Adipocyte (in vitro differentiated cells): ENCODE measurements at regions not wholly inside any gene's neighbourhood (a gene's known extent, or its start where the extent isn't known, plus 50 kb on each side); places are given as distances from the start of the nearest gene placed in this dataset.

Source experiments
- DNase-seq: peaks from one replicate; pipeline ENCODE4 v3.0.0-alpha.2; 2015; ENCODE audit warnings: low read depth
- H3K27me3 ChIP-seq: replicated peaks from 2 replicates; pipeline ENCODE4 v1.7.0; 2013; ENCODE audit warnings: mild to moderate bottlenecking, low read length, moderate library complexity; ENCODE audit not compliant: control insufficient read depth, insufficient read depth
- H3K36me3 ChIP-seq: 2 replicates; pipeline ENCODE4 v1.7.0; 2013; ENCODE audit warnings: low read length, mild to moderate bottlenecking, moderate library complexity; ENCODE audit not compliant: control insufficient read depth, insufficient read depth, severe bottlenecking
- H3K4me1 ChIP-seq: 2 replicates; pipeline ENCODE4 v1.7.0; 2013; ENCODE audit warnings: mild to moderate bottlenecking, low read length, moderate library complexity; ENCODE audit not compliant: control insufficient read depth, insufficient read depth
- H3K4me3 ChIP-seq: 2 replicates; pipeline ENCODE4 v1.7.0; 2013; ENCODE audit warnings: mild to moderate bottlenecking, low read length, moderate library complexity
- H3K9ac ChIP-seq: 2 replicates; pipeline ENCODE4 v1.7.0; 2013; ENCODE audit warnings: mild to moderate bottlenecking, low read length, moderate library complexity
- H3K9me3 ChIP-seq: 2 replicates; pipeline ENCODE4 v1.7.0; 2013; ENCODE audit warnings: mild to moderate bottlenecking, low read length, moderate library complexity; ENCODE audit not compliant: control insufficient read depth

GRCh38 chr10:6746782-6747181, 166.7 kb upstream of the PRKCQ start:
- H3K4me1 ChIP-seq = peaks cover 11% of the 10 kb centered on the region
- no peaks in the 10 kb centered on the region for H3K9me3 ChIP-seq
- H3K27me3 ChIP-seq = no peaks in the 10 kb centered on the region
- no peak overlapping the region for H3K9ac ChIP-seq
- no peak for DNase-seq
- no peak overlapping the region for H3K4me3 ChIP-seq
- no peaks in the 10 kb centered on the region for H3K36me3 ChIP-seq

GRCh38 chr10:6743291-6743849, 163.3 kb upstream of the PRKCQ start:
- Histone ChIP-seq H3K4me1 (peaks cover 21% of the 10 kb centered on the region), H3K36me3 (no peaks in the 10 kb centered on the region), H3K9ac (no peak overlapping the region), H3K4me3 (no peak overlapping the region), H3K27me3 (no peaks in the 10 kb centered on the region), H3K9me3 (no peaks in the 10 kb centered on the region)
- DNase-seq = no peak

- H3K4me1 ChIP-seq = peaks cover 27% of the 10 kb centered on the region
- DNase-seq = peak; percentile 72
- no peak overlapping the region for H3K4me3 ChIP-seq
- H3K36me3 ChIP-seq = no peaks in the 10 kb centered on the region
- no peaks in the 10 kb centered on the region for H3K27me3 ChIP-seq
- H3K9me3 ChIP-seq = no peaks in the 10 kb centered on the region
- H3K9ac ChIP-seq = no peak overlapping the region
Observed at GRCh38 chr10:6741541-6741941, 161.5 kb upstream of the PRKCQ start.

DNA sequence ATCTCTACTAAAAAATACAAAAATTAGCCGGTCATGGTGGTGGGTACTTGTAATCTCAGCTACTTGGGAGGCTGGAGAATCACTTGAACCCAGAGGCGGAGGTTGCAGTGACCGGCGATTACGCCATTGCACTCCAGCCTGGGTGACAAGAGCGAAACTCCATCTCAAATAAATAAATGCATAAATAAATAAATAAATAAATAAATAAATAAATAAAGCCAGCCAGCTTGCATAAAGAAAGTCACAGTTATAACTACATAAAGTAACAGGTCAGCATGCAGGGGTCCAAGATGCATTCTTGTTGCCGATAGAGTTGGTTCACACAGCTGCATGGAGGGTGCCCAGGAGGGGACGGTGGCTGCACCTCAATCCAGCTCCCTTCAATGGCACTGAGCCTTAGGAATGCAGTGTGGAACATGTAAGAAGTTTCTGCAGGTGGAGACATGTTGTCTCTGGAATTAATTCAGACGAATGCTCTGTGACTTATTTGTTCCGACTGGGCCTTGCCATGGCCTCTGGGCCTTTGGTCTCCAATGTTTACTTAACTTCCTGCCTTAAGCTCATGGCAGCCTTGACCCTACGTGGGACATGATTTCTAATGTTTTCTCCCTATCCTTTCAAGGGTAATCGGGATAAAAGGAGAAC, 159.6 kb upstream of the PRKCQ start:
- no peaks in the 10 kb centered on the region for H3K27me3 ChIP-seq
- H3K36me3 ChIP-seq = no peaks in the 10 kb centered on the region
- no peak for DNase-seq
- no peak overlapping the region for H3K4me3 ChIP-seq
- H3K9ac ChIP-seq = no peak overlapping the region
- peaks cover 25% of the 10 kb centered on the region for H3K4me1 ChIP-seq
- H3K9me3 ChIP-seq = no peaks in the 10 kb centered on the region

GRCh38 chr10:6738112-6738768, 158.2 kb upstream of the PRKCQ start:
- H3K9ac ChIP-seq = peak overlapping the region; percentile 21
- H3K4me3 ChIP-seq = peak overlapping the region; percentile 49
- no peaks in the 10 kb centered on the region for H3K27me3 ChIP-seq
- no peaks in the 10 kb centered on the region for H3K9me3 ChIP-seq
- DNase-seq = peak; percentile 61
- H3K4me1 ChIP-seq = peaks cover 25% of the 10 kb centered on the region
- H3K36me3 ChIP-seq = no peaks in the 10 kb centered on the region

- H3K4me3 ChIP-seq = no peak overlapping the region
- DNase-seq = no peak
- H3K36me3 ChIP-seq = no peaks in the 10 kb centered on the region
- peak overlapping the region; percentile 21 for H3K9ac ChIP-seq
- no peaks in the 10 kb centered on the region for H3K9me3 ChIP-seq
- no peaks in the 10 kb centered on the region for H3K27me3 ChIP-seq
- H3K4me1 ChIP-seq = peaks cover 25% of the 10 kb centered on the region
Observed at GRCh38 chr10:6737758-6738111, 157.7 kb upstream of the PRKCQ start.

DNA sequence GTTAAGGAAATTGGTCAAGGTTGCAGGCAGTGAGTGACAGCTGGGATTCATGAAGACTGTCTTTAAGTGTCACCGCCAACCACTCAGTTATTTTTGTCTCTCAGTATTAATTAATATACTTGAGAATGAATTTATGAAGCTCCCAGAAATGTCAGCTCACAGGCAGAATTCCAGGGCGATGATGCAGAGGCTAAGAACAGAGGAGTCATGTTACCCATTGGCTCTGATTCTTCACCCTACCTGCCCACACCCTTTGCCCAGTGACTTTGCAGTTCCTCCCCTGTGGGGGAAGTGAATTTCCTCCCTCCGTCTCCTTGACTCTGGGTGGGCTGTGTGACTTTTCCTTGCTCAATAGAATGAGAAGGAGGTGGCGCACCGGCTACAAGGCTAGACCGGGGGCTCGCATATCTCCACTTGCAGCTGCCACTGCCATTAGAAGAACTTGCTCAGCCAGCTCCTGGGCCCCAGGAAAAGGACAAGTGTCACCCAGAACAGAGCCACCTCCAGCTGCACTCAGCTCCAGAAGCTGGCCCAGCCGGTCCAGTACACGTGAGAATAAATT, 157.1 kb upstream of the PRKCQ start:
- Histone ChIP-seq H3K27me3 (no peaks in the 10 kb centered on the region), H3K36me3 (no peaks in the 10 kb centered on the region), H3K4me3 (no peak overlapping the region), H3K9ac (no peak overlapping the region), H3K4me1 (peaks cover 25% of the 10 kb centered on the region), H3K9me3 (no peaks in the 10 kb centered on the region)
- peak; percentile 34 for DNase-seq

GRCh38 chr10:6734286-6734685, 154.2 kb upstream of the PRKCQ start:
- no peak overlapping the region for H3K4me3 ChIP-seq
- no peaks in the 10 kb centered on the region for H3K9me3 ChIP-seq
- no peak for DNase-seq
- no peaks in the 10 kb centered on the region for H3K27me3 ChIP-seq
- no peaks in the 10 kb centered on the region for H3K36me3 ChIP-seq
- peaks cover 21% of the 10 kb centered on the region for H3K4me1 ChIP-seq
- no peak overlapping the region for H3K9ac ChIP-seq

GRCh38 chr10:6729861-6730344, 149.8 kb upstream of the PRKCQ start:
- no peak for DNase-seq
- H3K9me3 ChIP-seq = no peaks in the 10 kb centered on the region
- peaks cover 11% of the 10 kb centered on the region for H3K4me1 ChIP-seq
- no peaks in the 10 kb centered on the region for H3K36me3 ChIP-seq
- no peaks in the 10 kb centered on the region for H3K27me3 ChIP-seq
- no peak overlapping the region for H3K4me3 ChIP-seq
- H3K9ac ChIP-seq = no peak overlapping the region

DNA sequence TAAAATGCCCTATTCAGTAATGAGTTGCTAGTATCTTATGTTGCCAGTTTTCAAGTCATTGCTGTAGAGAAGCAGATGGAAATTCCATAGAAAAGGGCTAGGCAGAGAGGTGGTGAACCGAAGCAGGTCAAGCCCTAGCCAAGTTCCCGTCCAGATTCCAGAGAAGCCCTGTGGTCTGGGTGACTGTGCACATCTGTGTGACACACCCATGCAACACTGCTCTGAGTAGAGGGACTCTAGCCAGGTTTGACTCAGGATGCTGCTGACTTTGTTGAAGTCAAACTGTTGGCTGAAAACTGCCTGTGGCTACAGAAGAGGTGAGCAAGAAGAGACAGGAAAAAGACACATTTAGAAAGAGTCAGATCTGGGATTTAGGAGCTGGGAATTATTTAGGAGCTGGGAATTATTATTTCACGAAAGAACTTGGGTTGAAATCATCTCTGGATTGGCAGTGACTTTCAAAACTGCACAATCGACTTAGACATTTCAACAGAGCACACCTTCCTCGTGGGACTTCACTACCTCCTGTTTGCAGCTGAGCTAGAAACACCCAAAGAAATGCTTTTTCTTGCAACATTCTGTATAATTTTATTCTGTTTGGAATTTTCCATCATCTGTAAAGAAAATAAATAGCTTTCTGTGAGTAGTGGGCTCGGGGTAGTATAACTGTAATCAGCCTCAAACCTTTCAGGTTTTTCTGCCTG, 149.1 kb upstream of the PRKCQ start:
- Histone ChIP-seq H3K4me3 (no peak overlapping the region), H3K36me3 (no peaks in the 10 kb centered on the region), H3K9me3 (no peaks in the 10 kb centered on the region), H3K4me1 (peaks cover 11% of the 10 kb centered on the region), H3K27me3 (no peaks in the 10 kb centered on the region), H3K9ac (no peak overlapping the region)
- DNase-seq = peak; percentile 57

DNA sequence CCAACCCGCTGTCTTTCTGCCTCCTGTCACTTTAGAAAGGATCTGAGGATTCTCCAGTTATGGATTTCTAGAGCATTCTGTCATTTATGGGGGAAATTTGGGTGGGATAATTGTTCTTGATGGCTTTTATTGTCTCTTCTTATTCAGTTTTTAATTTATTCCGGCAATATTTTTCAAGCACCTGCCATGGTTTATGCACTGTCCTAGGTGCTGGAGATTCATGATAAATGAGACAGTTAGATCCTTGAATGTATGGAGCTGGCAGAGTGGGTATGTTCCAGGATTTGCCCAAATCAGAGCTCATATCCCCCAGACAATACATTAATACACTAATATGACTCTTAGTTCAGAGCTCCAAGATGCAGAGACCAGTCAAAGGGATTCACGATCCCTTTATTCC, 146.8 kb upstream of the PRKCQ start:
- Histone ChIP-seq H3K36me3 (no peaks in the 10 kb centered on the region), H3K9ac (no peak overlapping the region), H3K9me3 (no peaks in the 10 kb centered on the region), H3K4me3 (no peak overlapping the region), H3K27me3 (no peaks in the 10 kb centered on the region), H3K4me1 (peaks cover 22% of the 10 kb centered on the region)
- no peak for DNase-seq
